ENCODE measurements at regions not wholly inside any gene's neighbourhood (a gene's known extent, or its start where the extent isn't known, plus 50 kb on each side); places are given as distances from the start of the nearest gene placed in this dataset.

- DNase-seq, result no peak
Measured at GRCh38 chr15:36323615-36324014, 255.8 kb upstream of the CDIN1 start.

- DNase-seq, result no peak
Measured at GRCh38 chr15:36325206-36325605, 254.2 kb upstream of the CDIN1 start.

- DNase-seq, result no peak
Measured at GRCh38 chr15:36329592-36329991, 249.8 kb upstream of the CDIN1 start.

DNA sequence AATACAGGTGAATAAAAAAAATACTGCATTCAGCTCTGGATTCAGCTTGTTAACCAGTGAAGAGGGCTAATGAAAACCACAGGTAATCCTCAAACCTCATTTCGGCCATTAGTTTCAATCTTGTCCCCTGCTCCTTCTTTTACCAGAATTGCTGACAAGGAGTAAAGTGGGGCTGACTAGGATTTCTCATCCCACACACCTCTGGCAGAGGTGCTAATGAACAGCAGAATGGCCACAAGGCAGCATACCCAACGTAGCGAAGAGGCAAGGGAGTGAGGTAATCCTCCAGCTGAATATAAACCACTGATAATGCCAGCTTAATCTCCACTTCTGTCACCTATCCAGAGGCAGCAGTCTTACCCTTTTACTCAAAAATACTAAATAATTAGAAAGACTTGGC lies 248.8 kb upstream of the CDIN1 start:
- no peak for DNase-seq

GRCh38 chr15:36331531-36332275 lies 247.7 kb upstream of the CDIN1 start:
- no peak for DNase-seq

GRCh38 chr15:36332301-36332700 lies 247.1 kb upstream of the CDIN1 start:
- no peak for DNase-seq

DNA sequence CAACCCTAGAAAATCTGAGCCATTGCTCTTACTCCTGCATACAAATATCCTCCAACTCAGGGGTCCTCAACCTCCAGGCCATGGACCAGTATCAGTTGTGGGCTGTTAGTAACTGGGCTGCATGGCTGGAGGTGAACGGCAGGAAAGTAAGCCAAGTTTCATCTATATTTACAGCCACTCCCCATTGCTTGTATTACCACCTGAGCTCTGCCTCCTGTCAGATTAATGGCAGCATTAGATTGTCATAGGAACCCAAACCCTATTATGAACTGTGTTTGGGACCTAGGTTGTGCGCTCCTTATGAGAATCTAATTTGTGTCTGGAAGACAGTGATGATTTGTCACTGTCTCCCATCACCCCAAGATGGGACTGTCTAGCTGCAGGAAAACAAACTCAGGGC lies 246.5 kb upstream of the CDIN1 start:
- no peak for DNase-seq

- DNase-seq, result no peak
Measured at GRCh38 chr15:36334059-36334458, 245.4 kb upstream of the CDIN1 start.

DNA sequence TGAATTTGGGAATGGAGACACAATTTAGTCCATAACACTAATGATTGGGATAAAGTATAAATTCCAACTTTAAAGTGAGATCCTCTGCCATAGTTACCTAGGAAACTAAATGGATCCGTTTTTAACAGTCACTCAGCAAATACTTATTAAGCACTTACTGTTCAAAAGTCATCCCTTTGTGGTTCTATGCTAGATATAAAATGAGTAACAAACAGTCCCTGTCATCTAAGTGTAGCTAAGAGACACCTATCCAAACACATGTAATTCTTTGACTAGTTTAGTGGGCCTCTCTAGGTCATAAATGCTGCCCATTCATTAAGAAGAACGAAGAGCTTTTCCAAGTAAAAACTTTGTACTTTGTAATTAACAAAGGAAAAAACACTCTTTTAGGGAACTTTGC lies 244.2 kb upstream of the CDIN1 start:
- no peak for DNase-seq

DNA sequence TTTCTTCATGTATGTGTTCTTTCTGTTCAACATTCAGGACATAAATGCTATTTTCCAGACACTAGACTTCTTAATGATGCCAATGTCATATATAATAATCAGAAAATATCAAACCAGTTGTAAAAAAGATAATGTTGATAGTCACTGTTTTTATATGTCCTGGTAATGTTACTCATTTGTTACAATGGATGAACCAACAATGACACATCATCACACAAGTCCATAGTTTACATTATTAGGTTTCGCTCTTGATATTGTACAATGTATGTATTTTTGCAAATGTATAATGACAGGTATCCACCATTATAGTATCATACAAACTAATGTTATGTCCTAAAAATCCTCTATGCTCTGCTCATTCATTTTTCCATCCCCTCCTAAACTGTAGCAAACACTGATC lies 243.8 kb upstream of the CDIN1 start:
- DNase-seq, result no peak

DNA sequence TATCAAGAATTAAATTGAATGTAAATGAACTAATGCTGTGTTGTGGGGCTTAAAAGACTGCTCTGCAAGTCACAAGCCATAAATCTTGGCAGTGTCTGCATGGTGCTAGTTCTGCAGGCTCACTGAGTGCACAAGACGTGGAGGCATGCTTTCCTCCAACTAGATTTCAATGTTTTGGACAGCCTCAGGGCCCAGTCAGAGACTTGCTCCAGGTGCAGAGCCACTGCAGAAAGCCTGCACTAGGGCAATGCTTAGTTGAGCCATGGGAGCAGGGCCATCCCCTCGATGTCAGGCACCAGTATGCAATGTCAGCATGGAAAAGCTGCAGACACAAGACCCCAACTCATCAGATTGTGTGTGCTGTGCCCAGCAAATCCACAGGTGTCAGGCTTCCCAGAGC lies 234.5 kb upstream of the CDIN1 start:
- DNase-seq, result no peak

DNA sequence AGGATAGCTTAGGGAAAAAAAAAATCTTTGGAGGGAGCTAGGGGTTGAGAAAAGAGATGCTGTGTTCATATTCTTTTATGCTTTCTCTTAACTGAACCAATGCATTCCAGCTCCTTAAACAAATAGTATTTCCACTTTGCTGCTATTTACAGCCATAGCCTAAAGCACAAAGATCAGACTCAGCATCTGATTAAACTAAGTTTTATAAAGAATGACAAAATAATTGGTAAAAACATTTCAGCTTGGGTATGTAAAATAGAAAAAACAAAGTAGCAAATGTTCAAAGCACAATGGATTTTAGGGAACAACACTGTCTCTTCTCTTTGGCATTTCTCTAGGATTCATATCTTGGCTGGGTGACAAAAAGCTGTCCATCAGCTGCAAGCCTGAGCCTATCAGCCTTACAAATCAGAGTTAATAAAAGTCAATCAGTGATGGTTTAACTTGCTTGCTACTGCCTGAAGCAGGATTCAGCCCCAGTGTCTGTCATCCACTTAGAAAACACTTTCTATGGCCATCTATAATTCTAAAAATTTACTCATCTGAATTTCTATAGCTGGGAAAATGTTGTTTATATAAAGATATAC lies 232.1 kb upstream of the CDIN1 start:
- no peak for DNase-seq

- DNase-seq, result no peak
Measured at GRCh38 chr15:36356466-36356865, 223.0 kb upstream of the CDIN1 start.

GRCh38 chr15:36356978-36357601 lies 222.3 kb upstream of the CDIN1 start:
- no peak for DNase-seq

GRCh38 chr15:36358094-36358493 lies 221.3 kb upstream of the CDIN1 start:
- no peak for DNase-seq

GRCh38 chr15:36358523-36358922 lies 220.9 kb upstream of the CDIN1 start:
- DNase-seq, result no peak

DNA sequence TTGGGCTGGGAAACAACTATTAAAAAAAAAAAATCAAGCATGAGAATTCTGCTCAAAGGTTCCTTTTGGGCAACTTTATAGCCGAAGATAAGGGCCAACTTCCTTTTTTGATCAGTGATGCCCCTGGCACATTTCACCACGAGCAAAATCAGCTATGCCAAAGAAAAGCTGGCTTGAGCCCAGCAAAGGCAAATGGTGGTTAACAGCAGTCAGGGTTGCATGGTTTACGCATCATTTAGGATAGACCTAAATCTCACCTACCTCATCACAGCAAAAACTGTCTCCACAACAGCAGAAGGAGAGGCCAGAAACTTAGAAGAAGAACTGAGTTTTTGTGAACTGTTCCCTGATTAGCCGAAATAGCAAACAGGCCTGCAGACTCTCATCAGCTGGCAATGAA lies 220.1 kb upstream of the CDIN1 start:
- DNase-seq, result no peak

DNA sequence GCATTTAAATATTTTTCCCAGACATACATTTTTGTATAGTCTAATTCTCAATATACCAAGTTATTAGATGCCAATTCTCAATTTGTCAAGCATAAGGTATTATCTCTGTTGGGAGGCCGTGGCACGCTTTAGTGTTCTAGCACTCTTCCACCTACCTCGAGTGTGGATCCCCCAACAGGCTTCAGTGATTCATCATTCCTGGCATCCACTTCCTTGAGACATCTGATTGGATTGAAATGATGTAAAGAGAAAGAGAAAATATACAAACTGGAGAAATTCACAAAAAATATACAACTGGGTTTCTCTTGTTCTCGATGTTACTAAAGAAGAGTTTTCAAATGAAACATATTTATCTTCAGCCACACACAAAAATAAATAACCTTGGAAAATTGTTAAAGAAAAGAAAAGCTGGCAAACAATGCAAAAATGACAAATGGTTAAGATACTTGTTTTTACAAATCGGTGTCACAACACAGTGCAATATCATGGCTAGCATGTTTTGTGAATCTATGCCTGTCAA lies 218.0 kb upstream of the CDIN1 start:
- DNase-seq, result no peak

DNA sequence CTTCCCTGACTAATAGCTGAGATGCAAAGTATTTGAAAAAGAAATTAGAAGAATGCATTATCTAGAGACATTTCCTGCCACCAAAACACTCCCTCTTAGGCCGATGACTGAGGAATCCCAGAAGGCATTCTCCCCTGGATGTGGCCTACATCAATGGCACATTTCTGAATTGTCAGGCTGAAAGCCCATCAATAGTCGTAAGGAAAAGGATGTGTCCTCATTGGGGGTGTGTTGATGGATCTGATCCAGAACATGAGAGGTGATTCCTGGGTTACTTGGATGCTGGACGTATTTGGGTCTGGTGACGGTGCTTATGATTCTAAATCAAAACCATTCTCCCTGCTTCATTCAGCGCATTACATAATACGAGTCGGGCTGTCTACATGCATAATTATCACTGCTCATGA lies 216.9 kb upstream of the CDIN1 start:
- DNase-seq, result no peak

- DNase-seq, result no peak
Measured at GRCh38 chr15:36363335-36363734, 216.1 kb upstream of the CDIN1 start.

DNA sequence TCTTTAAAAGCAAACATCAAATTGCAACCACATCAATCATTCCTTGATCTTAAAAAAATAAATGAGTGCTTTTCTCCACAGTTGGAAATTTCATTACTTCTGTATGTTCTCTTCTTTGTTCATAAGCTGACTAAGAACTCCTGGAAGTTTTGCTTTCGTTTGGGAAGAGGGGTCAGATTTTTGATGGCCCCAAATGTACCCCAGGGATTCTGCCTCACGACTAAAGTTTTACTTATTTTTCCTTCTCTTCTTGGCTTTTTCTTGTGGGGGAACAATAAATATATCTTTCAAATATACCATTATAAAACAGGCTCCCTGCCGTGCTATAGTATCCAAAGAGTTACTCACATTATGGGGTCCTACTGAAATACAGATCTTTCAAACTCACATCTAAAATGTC lies 215.0 kb upstream of the CDIN1 start:
- DNase-seq, result no peak

DNA sequence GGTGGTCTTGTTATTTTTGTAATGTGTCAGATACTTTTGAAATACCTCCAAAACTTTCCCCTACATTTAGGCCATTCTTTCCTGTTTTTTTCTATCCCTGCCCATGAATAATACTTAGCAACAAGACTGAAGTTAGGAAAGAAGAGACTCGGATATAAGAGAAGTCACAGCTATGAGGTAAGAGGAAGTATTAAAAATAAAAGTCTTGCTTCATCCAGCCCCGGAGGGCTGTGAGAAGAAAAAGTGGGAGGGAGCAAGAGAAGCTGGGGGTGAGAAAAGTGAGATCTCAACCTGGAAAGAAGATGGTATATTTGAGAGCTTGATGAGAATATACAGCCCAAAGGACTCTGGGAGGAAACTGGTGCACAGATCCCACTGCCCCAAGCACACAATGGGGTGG lies 213.5 kb upstream of the CDIN1 start:
- DNase-seq, result no peak

DNA sequence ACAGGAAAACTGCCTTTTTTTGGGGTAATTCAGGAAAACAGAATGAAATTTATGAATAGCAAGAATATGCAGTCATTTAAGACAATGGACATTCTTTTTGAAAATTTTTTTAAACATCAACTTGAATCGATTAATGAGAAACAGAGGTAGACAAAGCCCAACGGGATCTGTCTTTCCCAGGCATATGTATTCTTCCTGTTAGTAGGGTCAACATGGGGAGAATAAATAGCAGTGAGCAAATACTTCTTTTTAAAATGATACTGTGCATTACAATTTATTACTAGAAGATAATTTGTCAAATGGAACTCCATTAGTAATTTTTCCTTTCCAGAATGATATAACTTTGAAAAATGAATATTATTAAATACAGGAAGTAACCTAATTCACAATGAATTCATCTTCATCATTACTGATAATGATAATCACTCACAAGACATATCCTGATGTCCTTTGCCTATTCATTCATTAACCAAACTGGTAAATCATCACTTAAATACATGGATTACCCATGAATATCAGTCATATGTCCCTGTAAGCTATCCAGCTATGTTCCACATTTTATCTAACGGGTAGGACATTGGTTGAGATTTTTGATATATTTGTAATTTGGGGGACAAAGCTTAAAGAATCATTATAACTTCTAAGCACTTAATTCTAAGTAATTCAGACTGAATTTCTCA lies 209.2 kb upstream of the CDIN1 start:
- no peak for DNase-seq

DNA sequence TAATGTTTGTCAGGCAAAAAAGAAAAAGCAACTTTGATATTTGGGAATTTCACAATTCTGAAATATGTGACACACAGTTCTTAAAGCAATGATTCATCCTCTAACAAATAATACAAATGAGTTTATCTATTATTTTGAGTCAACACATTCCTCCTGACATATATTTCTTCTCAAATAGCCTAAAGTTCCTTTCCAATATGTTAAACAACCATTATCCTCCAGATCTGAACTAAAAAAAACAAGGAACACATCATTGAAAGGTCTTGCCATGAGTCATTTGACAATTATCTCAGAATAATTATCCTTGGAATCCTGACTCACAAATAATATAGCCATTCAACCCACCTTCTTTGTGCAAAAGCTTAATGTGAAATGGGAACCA lies 208.7 kb upstream of the CDIN1 start:
- DNase-seq, result no peak
